ENCODE measurements at regions not wholly inside any gene's neighbourhood (a gene's known extent, or its start where the extent isn't known, plus 50 kb on each side); places are given as distances from the start of the nearest gene placed in this dataset.
"Not testable (repeated sequence)": the region's sequence is repeated elsewhere in the genome, so short reads cannot be mapped to it uniquely, and the experiment has no call there.

GRCh38 chr5:126139773-126140172, 283.4 kb upstream of the GRAMD2B start:
- H3K27me3 Mint-ChIP-seq (ENCODE audit: low read depth), result no peaks in the 10 kb centered on the region
- peaks cover 11% of the 10 kb centered on the region for H3K9me3 Mint-ChIP-seq
- intact Hi-C loops (cut with micrococcal nuclease), result no loop called here
- H3K4me3 Mint-ChIP-seq (ENCODE audit: low read depth), result no peak overlapping the region
- no peak overlapping the region for H3K27ac Mint-ChIP-seq
- no peaks in the 10 kb centered on the region for H3K36me3 Mint-ChIP-seq (ENCODE audit: low read depth)
- H3K4me1 Mint-ChIP-seq (ENCODE audit: low read depth), result no peaks in the 10 kb centered on the region
- no peak for DNase-seq (ENCODE audit: low spot score)

GRCh38 chr5:126143622-126144021, 279.6 kb upstream of the GRAMD2B start:
- intact Hi-C loops (cut with micrococcal nuclease), result no loop called here
- H3K27me3 Mint-ChIP-seq (ENCODE audit: low read depth), result no peaks in the 10 kb centered on the region
- no peak overlapping the region for H3K27ac Mint-ChIP-seq
- no peak overlapping the region for H3K4me3 Mint-ChIP-seq (ENCODE audit: low read depth)
- H3K9me3 Mint-ChIP-seq, result peaks cover 9% of the 10 kb centered on the region
- H3K36me3 Mint-ChIP-seq (ENCODE audit: low read depth), result no peaks in the 10 kb centered on the region
- no peaks in the 10 kb centered on the region for H3K4me1 Mint-ChIP-seq (ENCODE audit: low read depth)
- no peak for DNase-seq (ENCODE audit: low spot score)

GRCh38 chr5:126150319-126150718, 272.9 kb upstream of the GRAMD2B start:
- H3K4me1 Mint-ChIP-seq (ENCODE audit: low read depth); H3K36me3 Mint-ChIP-seq (ENCODE audit: low read depth); H3K27me3 Mint-ChIP-seq (ENCODE audit: low read depth); H3K27ac Mint-ChIP-seq; intact Hi-C loops (cut with micrococcal nuclease); DNase-seq (ENCODE audit: low spot score); H3K4me3 Mint-ChIP-seq (ENCODE audit: low read depth); H3K9me3 Mint-ChIP-seq: not testable (repeated sequence)

GRCh38 chr5:126155298-126155697, 267.9 kb upstream of the GRAMD2B start:
- H3K9me3 Mint-ChIP-seq, result peaks cover 23% of the 10 kb centered on the region
- H3K4me1 Mint-ChIP-seq (ENCODE audit: low read depth); H3K27me3 Mint-ChIP-seq (ENCODE audit: low read depth); H3K4me3 Mint-ChIP-seq (ENCODE audit: low read depth); H3K36me3 Mint-ChIP-seq (ENCODE audit: low read depth); H3K27ac Mint-ChIP-seq; intact Hi-C loops (cut with micrococcal nuclease); DNase-seq (ENCODE audit: low spot score): not testable (repeated sequence)

GRCh38 chr5:126166368-126166767, 256.8 kb upstream of the GRAMD2B start:
- no peak overlapping the region for H3K4me3 Mint-ChIP-seq (ENCODE audit: low read depth)
- H3K36me3 Mint-ChIP-seq (ENCODE audit: low read depth), result no peaks in the 10 kb centered on the region
- peaks cover 24% of the 10 kb centered on the region for H3K9me3 Mint-ChIP-seq
- intact Hi-C loops (cut with micrococcal nuclease), result no loop called here
- DNase-seq (ENCODE audit: low spot score), result no peak
- no peaks in the 10 kb centered on the region for H3K27me3 Mint-ChIP-seq (ENCODE audit: low read depth)
- no peak overlapping the region for H3K27ac Mint-ChIP-seq
- H3K4me1 Mint-ChIP-seq (ENCODE audit: low read depth), result no peaks in the 10 kb centered on the region

- Mint-ChIP-seq H3K27ac (no peak overlapping the region), H3K4me1 (ENCODE audit: low read depth) (no peaks in the 10 kb centered on the region), H3K36me3 (ENCODE audit: low read depth) (no peaks in the 10 kb centered on the region), H3K27me3 (ENCODE audit: low read depth) (no peaks in the 10 kb centered on the region), H3K4me3 (ENCODE audit: low read depth) (no peak overlapping the region), H3K9me3 (peaks cover 39% of the 10 kb centered on the region)
- no peak for DNase-seq (ENCODE audit: low spot score)
- intact Hi-C loops (cut with micrococcal nuclease), result no loop called here
Observed at GRCh38 chr5:126168785-126169184, 254.4 kb upstream of the GRAMD2B start.

GRCh38 chr5:126171916-126172315, 251.3 kb upstream of the GRAMD2B start:
- H3K27me3 Mint-ChIP-seq (ENCODE audit: low read depth), result no peaks in the 10 kb centered on the region
- H3K36me3 Mint-ChIP-seq (ENCODE audit: low read depth), result no peaks in the 10 kb centered on the region
- no peak overlapping the region for H3K27ac Mint-ChIP-seq

GRCh38 chr5:126172812-126173211, 250.4 kb upstream of the GRAMD2B start:
- no peak for DNase-seq (ENCODE audit: low spot score)
- intact Hi-C loops (cut with micrococcal nuclease), result no loop called here
- no peaks in the 10 kb centered on the region for H3K27me3 Mint-ChIP-seq (ENCODE audit: low read depth)
- H3K9me3 Mint-ChIP-seq, result peaks cover 24% of the 10 kb centered on the region
- H3K4me3 Mint-ChIP-seq (ENCODE audit: low read depth), result no peak overlapping the region
- no peaks in the 10 kb centered on the region for H3K4me1 Mint-ChIP-seq (ENCODE audit: low read depth)
- H3K36me3 Mint-ChIP-seq (ENCODE audit: low read depth), result no peaks in the 10 kb centered on the region
- H3K27ac Mint-ChIP-seq, result no peak overlapping the region

More at GRCh38 chr5:126171916-126172315, 251.3 kb upstream of the GRAMD2B start:
- H3K4me3 Mint-ChIP-seq (ENCODE audit: low read depth), result no peak overlapping the region
- H3K4me1 Mint-ChIP-seq (ENCODE audit: low read depth), result no peaks in the 10 kb centered on the region
- intact Hi-C loops (cut with micrococcal nuclease), result no loop called here
- DNase-seq (ENCODE audit: low spot score), result no peak
- H3K9me3 Mint-ChIP-seq, result peaks cover 30% of the 10 kb centered on the region

GRCh38 chr5:126178521-126178920, 244.7 kb upstream of the GRAMD2B start:
- Mint-ChIP-seq H3K4me3 (ENCODE audit: low read depth) (no peak overlapping the region), H3K27ac (no peak overlapping the region), H3K36me3 (ENCODE audit: low read depth) (no peaks in the 10 kb centered on the region), H3K27me3 (ENCODE audit: low read depth) (no peaks in the 10 kb centered on the region), H3K4me1 (ENCODE audit: low read depth) (no peaks in the 10 kb centered on the region), H3K9me3 (no peaks in the 10 kb centered on the region)
- DNase-seq (ENCODE audit: low spot score), result no peak
- intact Hi-C loops (cut with micrococcal nuclease), result no loop called here

- Mint-ChIP-seq H3K36me3 (ENCODE audit: low read depth) (no peaks in the 10 kb centered on the region), H3K4me1 (ENCODE audit: low read depth) (no peaks in the 10 kb centered on the region), H3K27ac (no peak overlapping the region), H3K27me3 (ENCODE audit: low read depth) (no peaks in the 10 kb centered on the region), H3K4me3 (ENCODE audit: low read depth) (no peak overlapping the region), H3K9me3 (no peaks in the 10 kb centered on the region)
- DNase-seq (ENCODE audit: low spot score), result no peak
- intact Hi-C loops (cut with micrococcal nuclease), result no loop called here
Observed at GRCh38 chr5:126182971-126183695, 240.1 kb upstream of the GRAMD2B start.

GRCh38 chr5:126184474-126184873, 238.7 kb upstream of the GRAMD2B start:
- no peak overlapping the region for H3K27ac Mint-ChIP-seq
- no peak for DNase-seq (ENCODE audit: low spot score)
- no peaks in the 10 kb centered on the region for H3K36me3 Mint-ChIP-seq (ENCODE audit: low read depth)
- intact Hi-C loops (cut with micrococcal nuclease), result no loop called here
- no peaks in the 10 kb centered on the region for H3K9me3 Mint-ChIP-seq
- no peaks in the 10 kb centered on the region for H3K27me3 Mint-ChIP-seq (ENCODE audit: low read depth)
- H3K4me3 Mint-ChIP-seq (ENCODE audit: low read depth), result no peak overlapping the region
- H3K4me1 Mint-ChIP-seq (ENCODE audit: low read depth), result no peaks in the 10 kb centered on the region

- H3K36me3 Mint-ChIP-seq (ENCODE audit: low read depth), result no peaks in the 10 kb centered on the region
- H3K4me3 Mint-ChIP-seq (ENCODE audit: low read depth), result no peak overlapping the region
- intact Hi-C loops (cut with micrococcal nuclease), result no loop called here
Observed at GRCh38 chr5:126186210-126186609, 237.0 kb upstream of the GRAMD2B start.

GRCh38 chr5:126188804-126189203, 234.4 kb upstream of the GRAMD2B start:
- H3K9me3 Mint-ChIP-seq, result no peaks in the 10 kb centered on the region
- no peak for DNase-seq (ENCODE audit: low spot score)
- intact Hi-C loops (cut with micrococcal nuclease), result no loop called here
- no peaks in the 10 kb centered on the region for H3K27me3 Mint-ChIP-seq (ENCODE audit: low read depth)
- H3K36me3 Mint-ChIP-seq (ENCODE audit: low read depth), result no peaks in the 10 kb centered on the region
- no peaks in the 10 kb centered on the region for H3K4me1 Mint-ChIP-seq (ENCODE audit: low read depth)
- no peak overlapping the region for H3K27ac Mint-ChIP-seq
- H3K4me3 Mint-ChIP-seq (ENCODE audit: low read depth), result no peak overlapping the region

More at GRCh38 chr5:126186210-126186609, 237.0 kb upstream of the GRAMD2B start:
- Mint-ChIP-seq H3K27ac (no peak overlapping the region), H3K4me1 (ENCODE audit: low read depth) (no peaks in the 10 kb centered on the region), H3K27me3 (ENCODE audit: low read depth) (no peaks in the 10 kb centered on the region), H3K9me3 (no peaks in the 10 kb centered on the region)
- no peak for DNase-seq (ENCODE audit: low spot score)

- Mint-ChIP-seq H3K4me1 (ENCODE audit: low read depth) (no peaks in the 10 kb centered on the region), H3K27ac (no peak overlapping the region), H3K27me3 (ENCODE audit: low read depth) (no peaks in the 10 kb centered on the region), H3K4me3 (ENCODE audit: low read depth) (no peak overlapping the region), H3K36me3 (ENCODE audit: low read depth) (no peaks in the 10 kb centered on the region), H3K9me3 (no peaks in the 10 kb centered on the region)
- no peak for DNase-seq (ENCODE audit: low spot score)
- intact Hi-C loops (cut with micrococcal nuclease), result no loop called here
Observed at GRCh38 chr5:126189231-126189630, 234.0 kb upstream of the GRAMD2B start.

All from activated T-helper 2 cell treated with anti-CD3 and anti-CD28 coated beads, Interferon-gamma antibody, Interleukin-2, Interleukin-4, amounts not matched to agents 10 μg/mL and 5 μg/mL and 100 μg/mL, durations not matched to agents 14 hours and 24 hours and 36 hours (primary cell).